CD4-positive, alpha-beta T cell treated with Interferon gamma for 1 hour (primary cell): ENCODE measurements at regions not wholly inside any gene's neighbourhood (a gene's known extent, or its start where the extent isn't known, plus 50 kb on each side); places are given as distances from the start of the nearest gene placed in this dataset.

ENCODE experiments used
- DNase-seq: peaks from one replicate; pipeline ENCODE4 v3.0.0-alpha.2; 2020

- DNase-seq: no peak
These were observed 73.4 kb downstream of the PITPNM2 start for GRCh38 chr12:123077298-123078119.

DNA sequence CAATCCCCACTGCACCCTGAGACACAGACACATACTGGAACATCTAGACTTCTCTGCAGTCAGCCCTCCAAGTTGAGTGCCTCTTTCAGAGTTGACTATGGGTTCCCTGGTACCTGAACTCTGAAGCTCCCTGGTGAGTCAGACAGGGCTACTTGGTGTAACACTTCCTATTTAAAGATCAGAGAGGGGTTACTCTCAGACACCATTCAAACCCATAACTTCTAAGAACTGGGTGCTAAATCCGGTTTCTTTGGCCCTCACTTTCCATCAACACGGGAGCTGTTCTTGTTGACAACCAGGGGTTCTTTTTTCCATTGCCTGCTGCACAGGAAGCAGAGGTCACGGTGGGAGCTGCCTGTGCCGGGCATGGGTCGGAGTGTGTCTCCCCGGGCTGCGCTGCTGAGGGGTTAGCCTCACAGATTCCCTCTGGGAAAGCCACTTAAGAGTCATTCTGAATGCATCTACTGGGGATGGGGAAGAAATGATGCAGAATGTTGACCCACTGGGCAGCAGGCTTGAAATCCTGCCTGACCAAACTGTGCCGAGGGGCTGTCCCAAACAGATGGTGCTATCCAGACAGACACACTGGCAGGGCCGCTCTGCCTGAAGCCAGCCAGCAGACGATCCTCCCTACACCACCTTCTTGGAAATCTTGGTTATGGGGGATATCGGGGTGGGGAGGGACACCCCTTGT, 74.1 kb downstream of the PITPNM2 start:
- DNase-seq: no peak

GRCh38 chr12:123075646-123076171, 75.2 kb downstream of the PITPNM2 start:
- peak; percentile 60 for DNase-seq

- DNase-seq: no peak
These were observed 75.7 kb downstream of the PITPNM2 start for GRCh38 chr12:123075087-123075645.

- no peak for DNase-seq
These were observed 76.7 kb downstream of the PITPNM2 start for GRCh38 chr12:123073962-123074801.

DNA sequence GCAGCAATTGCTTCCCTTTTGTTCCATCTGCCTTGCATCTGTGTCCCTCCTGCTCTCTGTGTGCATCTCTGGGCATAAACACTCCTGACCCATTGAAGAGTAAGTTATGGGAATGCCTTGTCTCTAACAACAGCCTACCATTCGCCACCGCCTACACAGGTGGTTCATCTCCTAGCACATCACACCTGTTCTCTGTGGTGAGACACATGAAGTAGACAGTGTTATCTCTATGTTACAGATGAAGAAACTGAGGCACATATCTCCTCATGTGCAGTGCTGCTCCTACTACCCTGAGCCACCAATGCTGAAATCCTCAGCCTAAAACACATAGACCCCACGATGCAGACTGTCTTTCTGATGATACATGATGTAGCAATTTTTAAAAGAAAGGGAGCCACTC, 77.6 kb downstream of the PITPNM2 start:
- no peak for DNase-seq

DNA sequence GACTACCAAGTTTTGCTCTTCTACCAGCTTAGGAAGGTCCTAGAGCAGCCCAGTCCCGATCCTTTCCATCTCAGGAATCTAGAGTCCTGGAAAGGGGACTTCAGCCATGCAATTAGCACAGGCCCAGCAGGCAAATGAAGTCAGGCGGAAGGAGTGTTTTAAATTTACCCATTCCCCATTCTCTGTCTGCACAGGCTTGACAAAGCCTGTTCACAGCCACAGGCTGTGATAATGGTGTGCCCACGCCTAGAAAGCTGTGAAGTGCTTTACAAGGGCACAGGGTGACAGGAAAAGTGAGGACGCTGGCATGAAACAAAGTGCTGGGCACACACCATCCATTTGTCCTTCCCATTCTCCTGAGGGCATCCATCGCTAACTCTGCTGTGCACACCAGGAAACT, 79.0 kb downstream of the PITPNM2 start:
- no peak for DNase-seq

DNA sequence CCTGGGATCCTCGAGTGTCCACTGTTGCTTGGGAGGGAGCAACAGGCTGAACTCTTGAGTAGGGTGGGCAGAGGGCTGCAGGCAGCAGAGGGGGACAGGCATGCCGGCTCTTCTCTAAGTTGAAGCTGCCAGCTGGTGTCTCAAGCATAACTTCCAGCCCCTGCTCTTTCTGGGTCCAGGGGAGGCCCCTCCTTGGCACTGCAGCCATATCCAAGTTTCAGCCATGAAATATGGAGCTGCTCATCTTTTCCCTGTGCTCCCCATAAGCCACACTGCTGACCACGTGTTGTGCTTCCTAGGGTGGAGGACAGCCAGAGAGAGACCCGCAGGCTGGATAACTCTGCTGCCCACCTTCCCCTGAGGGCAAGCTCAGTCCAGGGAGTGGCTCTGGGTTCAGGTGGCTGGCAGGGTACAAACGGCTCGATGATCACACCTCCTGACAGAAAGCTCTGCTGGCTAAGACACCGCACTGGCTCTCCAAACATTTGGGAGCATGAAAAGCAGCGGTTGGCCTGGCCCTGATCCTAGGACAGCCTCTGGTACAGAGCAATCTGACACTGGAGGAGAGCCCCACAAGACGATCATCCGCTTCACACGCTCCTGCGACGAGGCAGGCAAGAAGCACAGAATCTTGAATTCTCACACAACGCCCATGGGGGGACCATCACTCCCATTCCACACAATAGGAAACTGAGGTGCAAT, 79.6 kb downstream of the PITPNM2 start:
- DNase-seq: no peak

DNA sequence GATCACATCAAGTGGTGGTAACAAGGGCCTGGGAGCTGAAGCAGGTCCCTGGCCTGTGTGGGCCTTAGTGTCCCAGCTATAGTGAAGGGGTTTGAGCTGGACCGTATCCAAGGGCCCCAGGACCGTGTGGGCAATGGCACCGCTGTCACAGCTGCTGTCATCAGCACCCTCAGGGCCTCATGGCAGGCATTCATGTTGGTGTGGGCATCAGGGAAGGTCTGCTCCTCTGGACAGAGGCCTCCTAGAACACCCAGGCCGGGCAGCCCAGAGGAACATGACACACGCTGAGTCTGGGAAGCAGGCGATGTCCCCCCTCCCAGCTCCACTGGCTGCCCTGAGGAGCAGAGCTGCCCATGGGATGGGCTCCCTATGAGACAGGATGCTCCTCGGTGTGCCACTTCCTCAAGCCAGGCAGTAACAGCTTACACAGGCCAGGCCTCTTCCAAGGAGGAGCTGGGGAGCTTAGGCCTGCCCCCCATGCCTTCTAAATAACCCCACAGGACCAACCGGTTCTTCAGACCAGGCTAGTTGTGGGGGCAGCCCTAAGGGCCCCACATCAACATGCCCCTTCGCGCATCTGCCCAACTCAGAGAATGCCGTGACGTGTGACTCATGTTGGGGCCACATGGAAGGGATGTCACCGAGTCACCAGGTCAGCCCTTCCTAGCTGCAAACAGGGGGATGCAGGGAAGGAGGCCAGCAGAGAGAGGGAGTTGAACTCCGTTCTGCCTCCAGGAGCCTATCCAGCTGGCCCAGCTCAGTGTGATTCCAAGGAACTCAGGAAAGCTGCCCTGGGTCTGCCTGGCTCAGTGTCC, 80.4 kb downstream of the PITPNM2 start:
- no peak for DNase-seq

GRCh38 chr12:123069436-123070266, 81.2 kb downstream of the PITPNM2 start:
- no peak for DNase-seq

DNA sequence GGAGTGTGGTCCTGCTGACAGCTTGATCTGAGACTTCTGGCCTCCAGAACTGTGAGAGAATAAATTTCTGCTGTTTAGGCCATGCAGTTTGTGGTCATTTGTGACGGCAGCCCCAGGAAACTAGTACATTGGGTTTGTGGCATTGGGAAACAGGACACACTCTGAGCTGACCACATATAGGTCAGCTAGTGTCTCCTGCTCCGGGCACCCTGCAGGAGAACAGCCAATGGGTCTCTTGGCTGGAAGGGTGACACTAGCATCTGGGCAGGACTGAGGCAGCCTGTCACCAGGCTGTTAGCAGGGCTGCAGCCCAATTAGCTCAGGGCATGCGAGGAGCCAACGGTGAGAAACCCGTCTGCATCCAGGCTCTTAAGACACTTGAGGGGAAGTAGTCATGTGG, 83.2 kb downstream of the PITPNM2 start:
- no peak for DNase-seq

GRCh38 chr12:123066384-123066710, 84.5 kb downstream of the PITPNM2 start:
- DNase-seq: no peak

- no peak for DNase-seq
These were observed 85.1 kb downstream of the PITPNM2 start for GRCh38 chr12:123065676-123066383.

- no peak for DNase-seq
These were observed 84.6 kb downstream of the ARL6IP4 start for GRCh38 chr12:123064885-123065619.

DNA sequence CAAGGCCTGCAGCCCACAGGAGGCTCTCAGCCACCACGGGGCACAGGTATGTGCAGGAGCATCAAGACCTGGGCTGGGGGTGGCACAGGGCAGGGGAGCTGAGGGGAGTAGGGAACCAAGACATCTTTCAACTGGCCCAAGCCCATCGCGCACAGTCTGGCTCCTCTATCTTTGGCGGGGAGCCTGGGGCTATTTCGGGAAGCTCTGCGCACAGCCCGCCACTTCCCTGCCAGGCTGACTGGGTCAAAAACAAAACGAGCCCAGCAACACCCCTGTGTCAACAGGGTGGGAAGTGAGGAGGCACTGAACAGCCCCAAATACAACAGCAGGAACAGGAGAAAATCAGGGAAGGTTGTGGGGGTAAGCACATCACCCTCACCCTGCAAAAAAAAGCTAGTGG, 83.9 kb downstream of the ARL6IP4 start:
- DNase-seq: no peak

GRCh38 chr12:123063535-123063934, 83.1 kb downstream of the ARL6IP4 start:
- DNase-seq: no peak

DNA sequence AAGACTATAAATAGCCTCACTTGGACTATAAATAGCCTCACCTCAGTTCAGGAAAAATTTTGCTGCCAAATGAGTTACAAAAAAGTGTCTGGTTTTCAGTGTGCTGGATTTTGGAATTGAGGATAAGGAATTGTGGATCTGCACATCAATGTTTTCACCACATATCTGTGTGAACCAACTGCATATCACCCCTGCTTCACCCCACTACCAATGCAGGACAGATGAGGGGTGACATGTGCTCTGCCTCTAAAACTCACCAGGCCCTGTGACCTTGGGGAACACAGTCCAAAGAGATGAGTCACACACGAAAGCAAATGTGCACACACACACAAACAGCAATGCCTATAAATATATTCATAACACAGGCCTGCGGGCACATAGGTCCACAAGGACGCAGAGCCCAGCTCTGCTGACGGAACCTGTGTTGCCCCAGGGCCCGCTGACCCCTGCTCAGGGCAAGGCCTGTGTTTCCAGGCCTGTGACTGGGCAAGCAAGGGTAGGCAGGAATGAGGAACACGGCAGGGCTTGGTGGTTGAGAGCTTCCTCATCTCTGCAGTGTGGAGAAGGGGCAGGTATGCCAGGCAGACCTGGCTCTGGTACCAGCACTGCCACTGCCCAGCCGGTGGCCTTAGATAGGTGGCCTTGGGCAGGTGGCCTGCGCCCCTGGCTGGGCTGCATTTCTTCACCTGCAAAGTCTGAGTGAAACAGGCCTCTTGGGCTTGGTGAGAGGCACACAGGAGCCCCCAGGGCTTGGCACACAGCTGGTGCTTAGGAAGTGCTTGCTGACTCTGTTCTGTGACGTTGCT, 82.4 kb downstream of the ARL6IP4 start:
- DNase-seq: peak; percentile 15
